ENCODE measurements at regions not wholly inside any gene's neighbourhood (a gene's known extent, or its start where the extent isn't known, plus 50 kb on each side); places are given as distances from the start of the nearest gene placed in this dataset.

DNA sequence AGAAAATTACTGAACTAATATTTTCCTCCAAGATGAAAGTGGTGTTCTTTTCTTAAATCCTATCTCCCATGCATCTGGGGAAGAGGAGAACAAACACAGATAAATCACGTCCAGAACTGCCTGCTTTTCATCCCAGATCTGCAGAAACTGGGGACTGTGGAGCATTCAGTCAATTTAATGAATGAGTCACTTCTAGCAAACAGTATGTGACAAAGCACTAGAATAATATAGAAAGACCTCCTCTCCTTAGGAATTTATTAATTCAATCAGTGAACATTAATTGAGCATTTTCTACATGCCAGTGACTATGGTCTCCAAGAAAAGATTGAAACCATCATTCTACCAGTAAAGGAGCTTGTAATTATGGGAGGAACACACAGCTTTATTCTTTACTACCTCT, 693.4 kb upstream of the ID2 start:
- no peak for TF ChIP-seq POLR2A (IDR thresholded peaks at IDR 0.05)
- TF ChIP-seq, protein P1, sequence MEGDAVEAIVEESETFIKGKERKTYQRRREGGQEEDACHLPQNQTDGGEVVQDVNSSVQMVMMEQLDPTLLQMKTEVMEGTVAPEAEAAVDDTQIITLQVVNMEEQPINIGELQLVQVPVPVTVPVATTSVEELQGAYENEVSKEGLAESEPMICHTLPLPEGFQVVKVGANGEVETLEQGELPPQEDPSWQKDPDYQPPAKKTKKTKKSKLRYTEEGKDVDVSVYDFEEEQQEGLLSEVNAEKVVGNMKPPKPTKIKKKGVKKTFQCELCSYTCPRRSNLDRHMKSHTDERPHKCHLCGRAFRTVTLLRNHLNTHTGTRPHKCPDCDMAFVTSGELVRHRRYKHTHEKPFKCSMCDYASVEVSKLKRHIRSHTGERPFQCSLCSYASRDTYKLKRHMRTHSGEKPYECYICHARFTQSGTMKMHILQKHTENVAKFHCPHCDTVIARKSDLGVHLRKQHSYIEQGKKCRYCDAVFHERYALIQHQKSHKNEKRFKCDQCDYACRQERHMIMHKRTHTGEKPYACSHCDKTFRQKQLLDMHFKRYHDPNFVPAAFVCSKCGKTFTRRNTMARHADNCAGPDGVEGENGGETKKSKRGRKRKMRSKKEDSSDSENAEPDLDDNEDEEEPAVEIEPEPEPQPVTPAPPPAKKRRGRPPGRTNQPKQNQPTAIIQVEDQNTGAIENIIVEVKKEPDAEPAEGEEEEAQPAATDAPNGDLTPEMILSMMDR (IDR thresholded peaks at IDR 0.05): no peak
- no peak for TF ChIP-seq POLR2AphosphoS5 (IDR thresholded peaks at IDR 0.05)
